Right lobe of liver (tissue), 6 donors: ENCODE measurements at regions not wholly inside any gene's neighbourhood (a gene's known extent, or its start where the extent isn't known, plus 50 kb on each side); places are given as distances from the start of the nearest gene placed in this dataset.

Experiments
- ATAC-seq, 4 donors: fragments of 200-7000 bp; cut with Tn5 transposase; one replicate each; pipeline ENCODE4 v1.9.1; 2020; ENCODE audit warnings: mild to moderate bottlenecking in 4 of 4, moderate library complexity in 4 of 4
- DNase-seq, 3 donors: peaks; one replicate each; pipeline ENCODE4 v3.0.0-alpha.2; 2020
- H3K27ac ChIP-seq, 3 donors: fragments of 200-600 bp; one replicate each; pipeline ENCODE4 v1.8.0; 2022
- H3K27me3 ChIP-seq, 2 donors: fragments of 200-600 bp; one replicate each; pipeline ENCODE4 v1.8.0; 2022
- H3K36me3 ChIP-seq, 4 donors: fragments of 200-600 bp; sonication (generic) in 1 of 4; one replicate each; pipeline versions ENCODE4 v1.5.1 to v1.8.0; 2017 to 2022; ENCODE audit warnings: control low read depth in 1 of 4
- H3K4me1 ChIP-seq, 4 donors: fragments of 200-600 bp; sonication (generic) in 1 of 4; one replicate each; pipeline versions ENCODE4 v1.5.1 to v1.8.0; 2017 to 2022; ENCODE audit warnings: control low read depth in 1 of 4
- H3K4me3 ChIP-seq, 3 donors: fragments of 200-600 bp; one replicate each; pipeline ENCODE4 v1.8.0; 2022
- H3K9me3 ChIP-seq, 4 donors: fragments of 200-600 bp; sonication (generic) in 1 of 4; one replicate each; pipeline versions ENCODE4 v1.5.1 to v1.8.0; 2017 to 2022; ENCODE audit warnings: control low read depth in 1 of 4
- POLR2A ChIP-seq: fragments of 450-650 bp; IDR thresholded peaks from one replicate; pipeline ENCODE4 v1.6.1; 2017; ENCODE audit warnings: antibody characterized with exemption, mild to moderate bottlenecking
- WGBS: methylation state at CpG from one replicate; pipeline ENCODE4 v1.1.6; 2018; ENCODE audit warnings: low coverage, low lambda C conversion rate; ENCODE audit not compliant: insufficient coverage; ENCODE audit errors: missing lambda C conversion rate; 5-methylcytosine and 5-hydroxymethylcytosine counted together
- intact Hi-C, 2 donors: fragments of 100-400 bp; cut with DNase I; formaldehyde crosslinking; loops; one replicate each; pipeline versions ENCODE4 v1.11.2 to v1.14.1; 2022
- TF ChIP-seq, protein P1 (sequence below), 4 donors: fragments of 200-600 bp in 3 of 4; fragments of 450-650 bp in 1 of 4; IDR thresholded peaks; one replicate each; pipeline versions ENCODE4 v1.5.1 to v1.8.0; 2016 to 2022; ENCODE audit warnings: antibody characterized with exemption in 4 of 4, mild to moderate bottlenecking in 2 of 4
- donor health status: DM: no; HTN: yes; CAD: no.
- donor health status: DM: no; HTN: no; CAD: no.
- donor health status: DM: no; HTN: no; CAD: no.
- donor health status: DM: no; HTN: yes; CAD: no.
- donor health status: DM: no; HTN: yes; CAD: no.

GRCh38 chr6:6737671-6738070 lies 149.2 kb downstream of the LY86 start:
- Histone ChIP-seq H3K9me3 (no peaks in the 10 kb centered on the region), H3K4me1 (no peaks in the 10 kb centered on the region), H3K27me3 (no peaks in the 10 kb centered on the region), H3K36me3 (no peaks in the 10 kb centered on the region), H3K27ac (no peak overlapping the region), H3K4me3 (no peak overlapping the region)
- DNase-seq (no peak), ATAC-seq (peak in 1 of 4 donors; percentile 19)
- intact Hi-C loops = loop anchor here in 1 of 2 donors (10.0 kb wide), 1 partner anchor 507 kb away; no protein-coding TSS in a partner anchor
- WGBS = 10% methylated on average over 2 of the region's 6 CpGs
- TF ChIP-seq, protein P1, sequence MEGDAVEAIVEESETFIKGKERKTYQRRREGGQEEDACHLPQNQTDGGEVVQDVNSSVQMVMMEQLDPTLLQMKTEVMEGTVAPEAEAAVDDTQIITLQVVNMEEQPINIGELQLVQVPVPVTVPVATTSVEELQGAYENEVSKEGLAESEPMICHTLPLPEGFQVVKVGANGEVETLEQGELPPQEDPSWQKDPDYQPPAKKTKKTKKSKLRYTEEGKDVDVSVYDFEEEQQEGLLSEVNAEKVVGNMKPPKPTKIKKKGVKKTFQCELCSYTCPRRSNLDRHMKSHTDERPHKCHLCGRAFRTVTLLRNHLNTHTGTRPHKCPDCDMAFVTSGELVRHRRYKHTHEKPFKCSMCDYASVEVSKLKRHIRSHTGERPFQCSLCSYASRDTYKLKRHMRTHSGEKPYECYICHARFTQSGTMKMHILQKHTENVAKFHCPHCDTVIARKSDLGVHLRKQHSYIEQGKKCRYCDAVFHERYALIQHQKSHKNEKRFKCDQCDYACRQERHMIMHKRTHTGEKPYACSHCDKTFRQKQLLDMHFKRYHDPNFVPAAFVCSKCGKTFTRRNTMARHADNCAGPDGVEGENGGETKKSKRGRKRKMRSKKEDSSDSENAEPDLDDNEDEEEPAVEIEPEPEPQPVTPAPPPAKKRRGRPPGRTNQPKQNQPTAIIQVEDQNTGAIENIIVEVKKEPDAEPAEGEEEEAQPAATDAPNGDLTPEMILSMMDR (IDR thresholded peaks at IDR 0.05) = no peak
- no peak for TF ChIP-seq POLR2A

DNA sequence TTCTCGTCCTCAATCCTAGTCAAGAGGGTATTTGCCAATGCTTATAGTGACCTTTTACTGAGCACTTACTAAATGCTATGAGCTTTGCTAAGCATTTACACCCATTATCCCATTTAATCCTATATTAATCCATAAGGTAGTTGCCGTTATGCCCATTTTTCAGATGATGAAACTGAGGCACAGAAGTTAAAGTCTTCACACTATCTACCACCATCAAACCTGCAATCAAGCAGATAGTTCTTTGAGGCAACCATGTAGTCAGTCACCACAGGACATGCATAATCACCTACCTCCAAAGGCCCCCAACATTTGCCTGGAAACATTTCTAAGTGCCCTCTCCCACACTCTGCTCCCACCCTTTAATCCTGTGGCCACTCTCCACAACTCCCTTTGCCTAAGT lies 149.6 kb downstream of the LY86 start:
- Histone ChIP-seq H3K4me3 (no peak overlapping the region), H3K36me3 (no peaks in the 10 kb centered on the region), H3K9me3 (no peaks in the 10 kb centered on the region), H3K27ac (no peak overlapping the region), H3K27me3 (no peaks in the 10 kb centered on the region), H3K4me1 (no peaks in the 10 kb centered on the region)
- no peak for TF ChIP-seq POLR2A
- TF ChIP-seq, protein P1 (IDR thresholded peaks at IDR 0.05) = no peak
- no peak for DNase-seq
- 90% methylated on average over 2 of the region's 2 CpGs for WGBS
- ATAC-seq = no peak
- intact Hi-C loops = loop anchor here in 1 of 2 donors (10.0 kb wide), 1 partner anchor 507 kb away; no protein-coding TSS in a partner anchor

DNA sequence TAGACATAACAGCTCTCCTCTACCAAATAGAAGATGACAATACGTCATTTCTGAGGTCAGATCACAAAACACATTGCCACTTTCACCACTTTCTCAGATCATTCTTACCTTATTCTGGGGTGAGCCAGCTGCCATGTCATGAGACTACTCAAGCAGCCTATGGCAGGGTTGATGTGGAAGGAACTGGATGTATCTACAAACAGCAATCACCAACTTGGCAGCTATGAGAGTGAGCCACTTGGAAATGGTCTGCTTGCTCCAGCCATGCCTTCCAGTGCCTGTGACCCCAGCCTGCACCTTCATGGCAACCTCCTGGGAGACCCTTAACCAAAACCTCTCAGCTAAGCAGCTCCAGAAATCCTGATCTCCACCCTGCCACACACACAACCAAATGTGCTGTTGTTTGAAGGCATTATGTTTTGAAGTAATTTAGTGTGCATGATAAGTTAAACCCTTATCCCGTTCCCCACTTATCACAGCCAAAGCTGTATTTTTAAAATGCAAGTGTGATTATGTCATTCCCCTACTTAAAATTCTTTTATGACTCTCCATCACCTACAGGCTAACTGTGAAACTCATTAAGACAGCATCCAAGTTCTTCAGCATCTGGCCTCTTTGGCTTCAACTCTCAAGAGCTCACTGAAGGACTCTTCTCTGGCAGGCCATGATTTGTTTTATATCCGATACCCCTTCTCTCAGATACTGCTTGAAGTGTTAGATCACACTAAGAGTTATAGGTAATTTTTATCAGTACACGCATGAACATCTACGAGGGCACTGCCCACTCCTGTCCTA lies 150.6 kb downstream of the LY86 start:
- no peak for ATAC-seq
- no peaks in the 10 kb centered on the region for H3K9me3 ChIP-seq
- 69% methylated on average over 5 of the region's 5 CpGs for WGBS
- DNase-seq = no peak
- H3K36me3 ChIP-seq = no peaks in the 10 kb centered on the region
- no peak overlapping the region for H3K4me3 ChIP-seq
- TF ChIP-seq, protein P1 (IDR thresholded peaks at IDR 0.05) = no peak
- no peak for TF ChIP-seq POLR2A
- H3K4me1 ChIP-seq = no peaks in the 10 kb centered on the region
- H3K27ac ChIP-seq = no peak overlapping the region
- intact Hi-C loops = loop anchor here in 1 of 2 donors (10.0 kb wide), 1 partner anchor 506 kb away; no protein-coding TSS in a partner anchor
- H3K27me3 ChIP-seq = no peaks in the 10 kb centered on the region

- ATAC-seq = no peak
- H3K27me3 ChIP-seq = no peaks in the 10 kb centered on the region
- no peak overlapping the region for H3K27ac ChIP-seq
- WGBS = 89% methylated on average over 2 of the region's 7 CpGs
- TF ChIP-seq POLR2A = no peak
- TF ChIP-seq, protein P1 (IDR thresholded peaks at IDR 0.05) = no peak
- no peaks in the 10 kb centered on the region for H3K36me3 ChIP-seq
- H3K9me3 ChIP-seq = no peaks in the 10 kb centered on the region
- no peak for DNase-seq
- H3K4me1 ChIP-seq = no peaks in the 10 kb centered on the region
- intact Hi-C loops = no loop called here
- H3K4me3 ChIP-seq = no peak overlapping the region
Measured at GRCh38 chr6:6740595-6740994, 152.1 kb downstream of the LY86 start.
